8988T (cell line): ENCODE measurements at regions not wholly inside any gene's neighbourhood (a gene's known extent, or its start where the extent isn't known, plus 50 kb on each side); places are given as distances from the start of the nearest gene placed in this dataset.
"Not testable (repeated sequence)": the region's sequence is repeated elsewhere in the genome, so short reads cannot be mapped to it uniquely, and the experiment has no call there.

ENCODE experiments used
- DNase-seq: peaks from one replicate; pipeline ENCODE4 v3.0.0; 2011

DNA sequence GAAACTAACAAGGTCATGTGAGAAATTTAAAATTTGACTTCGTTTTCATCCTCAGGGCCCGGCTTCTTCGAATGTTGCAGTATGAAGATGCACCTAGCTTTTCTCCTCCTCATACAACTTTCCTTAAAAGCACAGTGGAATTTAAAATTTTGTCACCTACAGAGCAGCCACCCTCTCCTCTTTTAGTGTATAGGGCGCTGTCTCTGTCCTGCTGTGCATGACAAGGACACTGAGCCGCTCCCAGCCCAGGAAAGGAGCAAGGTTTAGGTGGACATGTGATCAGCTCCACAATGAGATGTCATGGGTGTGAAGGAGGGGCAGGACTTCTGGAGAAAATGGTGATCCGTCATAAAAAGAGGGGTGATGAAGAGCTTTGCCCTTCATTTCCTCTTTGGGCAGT lies 1185.4 kb downstream of the RPIA start:
- DNase-seq, result not testable (repeated sequence)

DNA sequence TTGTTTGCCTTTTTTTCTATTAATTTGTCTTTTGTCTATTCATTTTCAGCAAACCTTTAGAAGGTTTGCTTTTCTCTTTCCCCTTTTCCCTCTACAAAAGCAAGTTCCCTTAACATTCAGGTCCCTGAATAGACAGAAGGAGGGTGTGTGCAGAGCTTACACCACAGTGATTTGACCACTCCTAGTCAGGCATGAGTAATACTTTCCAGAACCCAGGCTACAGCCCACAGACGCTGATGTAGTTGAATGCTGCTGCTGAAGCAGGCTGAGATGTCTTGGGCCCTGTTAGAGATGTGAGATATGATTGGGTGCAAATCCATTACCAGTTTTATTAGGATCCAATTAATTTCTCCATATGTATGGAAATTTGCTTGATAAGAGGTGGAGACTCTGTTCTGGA lies 1191.4 kb downstream of the RPIA start:
- not testable (repeated sequence) for DNase-seq

DNA sequence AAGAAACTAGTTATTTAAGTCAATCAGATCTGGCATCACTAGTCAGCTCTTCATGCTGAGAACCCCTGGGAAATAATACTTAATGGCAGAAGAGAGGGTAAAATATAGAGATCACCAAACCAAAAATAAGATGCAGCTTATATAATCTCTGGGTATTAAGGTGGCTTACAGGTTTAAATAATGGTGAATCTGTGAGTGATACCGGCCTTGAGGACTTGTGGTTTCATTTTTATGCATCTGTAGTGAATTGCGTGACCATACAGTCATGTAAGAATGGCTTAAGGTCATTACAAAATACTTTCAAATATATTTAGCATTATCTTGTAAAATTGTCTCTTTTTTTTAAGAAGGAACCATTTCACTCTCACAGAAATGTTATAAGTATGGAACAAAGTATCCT lies 1192.2 kb downstream of the RPIA start:
- not testable (repeated sequence) for DNase-seq

DNA sequence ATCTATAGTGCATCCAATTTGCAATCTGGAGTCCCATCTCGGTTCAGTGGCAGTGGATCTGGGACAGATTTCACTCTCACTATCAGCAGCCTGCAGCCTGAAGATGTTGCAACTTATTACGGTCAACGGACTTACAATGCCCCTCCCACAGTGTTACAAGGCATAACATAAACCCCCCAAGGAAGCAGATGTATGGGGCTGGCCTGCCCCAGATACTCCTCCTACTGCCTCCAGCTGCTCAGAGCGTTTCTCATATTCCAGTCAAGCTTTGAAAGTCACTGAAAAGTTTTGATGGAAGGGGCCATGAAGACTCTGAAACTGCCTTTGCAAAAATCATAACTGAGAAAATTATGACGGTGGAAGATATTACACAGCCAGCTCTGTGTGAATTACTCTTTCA lies 1193.6 kb downstream of the RPIA start:
- DNase-seq, result not testable (repeated sequence)

DNA sequence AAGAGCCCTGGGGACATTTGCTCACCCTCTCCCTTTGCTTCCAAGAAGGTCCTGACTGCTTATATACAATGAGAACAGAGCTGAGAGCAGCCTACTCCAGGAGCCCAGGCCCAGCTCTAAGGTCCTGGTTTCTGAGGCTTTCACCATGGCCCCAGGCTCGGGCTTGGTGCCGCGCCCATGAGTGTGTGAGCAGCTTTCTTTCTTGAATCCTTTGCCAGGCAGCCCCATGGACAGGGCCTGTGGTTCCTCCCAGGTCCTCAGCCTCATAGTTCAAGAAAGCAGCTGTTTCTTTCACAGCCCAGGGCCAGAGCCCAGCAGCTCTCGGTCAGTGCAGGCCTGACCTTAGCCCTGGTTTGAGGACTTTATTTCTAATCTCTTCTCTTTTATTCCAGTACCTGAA lies 1197.2 kb downstream of the RPIA start:
- DNase-seq, result not testable (repeated sequence)

DNA sequence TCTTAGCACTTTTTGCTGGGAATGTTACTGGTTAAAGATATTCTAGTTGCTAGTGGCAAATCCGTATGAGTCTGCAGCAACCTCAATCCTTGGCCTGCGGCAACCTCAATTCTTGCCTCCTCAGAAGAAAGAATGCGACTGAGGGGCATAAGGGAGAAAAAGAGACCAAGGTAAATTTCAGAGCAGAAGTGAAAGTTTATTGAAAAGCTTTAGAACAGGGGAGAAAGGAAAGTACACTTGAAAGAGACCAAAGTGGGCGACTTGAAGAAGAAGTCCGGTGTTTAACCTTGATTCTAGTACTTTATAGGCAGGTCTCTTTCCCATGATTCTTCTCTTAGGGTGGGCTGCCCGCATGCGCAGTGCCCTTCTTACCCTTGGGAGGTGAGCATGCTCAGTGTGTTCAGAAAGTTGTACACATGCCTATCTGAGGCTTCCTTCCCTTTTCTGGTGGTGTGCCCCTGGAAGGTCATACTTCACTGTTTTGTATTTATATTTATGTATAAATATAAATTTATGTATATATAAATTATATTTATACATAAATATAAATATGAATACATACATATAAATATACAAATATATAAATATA lies 1198.8 kb downstream of the RPIA start:
- DNase-seq, result not testable (repeated sequence)

DNA sequence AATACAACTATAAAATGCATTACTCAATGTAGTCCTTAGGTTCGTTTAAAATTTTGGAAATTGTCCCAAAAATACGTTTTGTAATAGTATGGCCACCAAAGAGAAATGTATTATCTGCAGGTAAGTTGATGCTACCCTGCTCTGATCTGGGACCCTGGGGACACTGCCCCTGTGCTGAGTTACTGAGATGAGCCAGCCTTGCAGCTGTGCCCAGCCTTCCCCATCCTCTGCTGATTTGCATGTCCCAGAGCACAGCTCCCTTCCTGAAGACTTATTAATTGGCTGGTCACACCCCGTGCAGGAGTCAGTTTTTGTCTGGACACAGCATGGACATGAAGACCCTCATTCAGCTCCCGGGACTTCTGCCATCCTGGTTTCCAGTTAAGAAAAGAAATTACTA lies 1203.5 kb downstream of the RPIA start:
- not testable (repeated sequence) for DNase-seq

DNA sequence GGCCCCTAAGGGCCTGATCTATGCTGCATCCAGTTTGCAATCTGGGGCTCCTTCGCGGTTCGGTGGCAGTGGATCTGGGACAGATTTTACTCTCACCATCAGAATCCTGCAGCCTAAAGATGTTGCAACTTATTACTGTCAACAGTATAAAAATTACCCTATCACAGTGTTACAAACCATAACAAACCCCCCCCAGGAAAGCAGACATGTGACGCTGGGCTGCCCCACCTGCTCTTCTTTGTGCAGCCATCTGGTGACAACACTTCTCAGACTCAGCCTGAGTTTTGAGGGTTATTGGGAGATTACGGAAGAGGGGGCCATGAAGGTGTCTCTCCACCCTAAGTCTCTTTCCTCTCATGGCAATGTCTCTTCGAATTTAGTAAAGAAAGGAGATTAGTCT lies 1204.2 kb downstream of the RPIA start:
- DNase-seq, result not testable (repeated sequence)

DNA sequence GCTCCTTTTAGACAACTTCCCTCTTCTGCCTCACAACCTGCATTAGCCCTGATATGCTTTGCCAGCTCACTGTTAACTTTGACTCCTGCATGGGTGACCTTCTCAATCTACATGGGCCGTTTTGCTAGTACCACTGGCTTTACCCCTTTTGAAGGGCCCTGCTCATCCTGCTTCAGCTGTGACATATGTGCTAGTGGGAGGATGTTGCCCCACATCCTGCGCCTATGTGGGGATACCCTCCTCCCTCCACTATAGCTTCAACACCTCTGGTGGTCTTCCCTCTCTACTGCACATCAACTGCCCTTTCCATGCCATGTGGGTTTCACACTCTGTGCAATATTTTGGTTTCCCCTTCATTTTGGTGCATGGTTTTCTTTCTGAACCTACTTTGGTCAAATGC lies 1235.5 kb downstream of the RPIA start:
- not testable (repeated sequence) for DNase-seq

DNA sequence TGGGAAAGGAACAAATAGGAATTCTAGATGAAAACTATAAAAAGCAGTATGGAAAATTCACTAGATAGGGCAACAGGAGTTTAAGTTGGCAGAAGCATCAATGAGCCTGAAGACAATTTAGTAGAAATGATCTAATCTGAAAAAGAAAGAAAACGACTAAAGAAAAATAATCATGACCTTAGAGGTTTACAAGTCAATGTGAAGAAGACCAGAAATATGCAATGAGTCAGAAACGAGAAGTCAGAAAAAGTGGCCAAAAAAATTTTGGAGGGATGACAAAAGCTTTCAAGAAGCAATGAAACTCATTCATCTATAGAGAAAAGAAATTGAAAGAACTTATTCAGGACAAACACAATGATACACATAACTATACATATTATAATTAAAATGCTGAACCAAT lies 1244.0 kb downstream of the RPIA start:
- DNase-seq, result not testable (repeated sequence)

DNA sequence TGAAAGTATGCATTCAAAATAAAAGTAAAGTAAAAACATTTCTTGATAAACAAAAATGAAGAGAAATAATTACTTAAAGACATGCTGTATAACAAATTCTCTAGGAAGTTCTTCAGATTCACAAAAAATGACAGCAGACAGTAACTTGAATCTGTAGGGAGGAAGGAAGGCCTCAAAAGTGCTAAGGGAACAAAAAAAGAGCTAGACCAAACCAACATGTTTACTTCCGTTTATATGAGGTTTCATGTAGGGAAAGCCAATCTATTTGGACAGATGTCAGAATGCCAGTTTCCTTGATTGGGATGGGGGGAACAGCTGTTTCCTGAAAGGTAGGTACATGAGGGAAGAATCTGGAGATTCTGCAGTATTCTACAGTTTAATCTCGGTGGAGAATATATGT lies 1244.5 kb downstream of the RPIA start:
- not testable (repeated sequence) for DNase-seq

DNA sequence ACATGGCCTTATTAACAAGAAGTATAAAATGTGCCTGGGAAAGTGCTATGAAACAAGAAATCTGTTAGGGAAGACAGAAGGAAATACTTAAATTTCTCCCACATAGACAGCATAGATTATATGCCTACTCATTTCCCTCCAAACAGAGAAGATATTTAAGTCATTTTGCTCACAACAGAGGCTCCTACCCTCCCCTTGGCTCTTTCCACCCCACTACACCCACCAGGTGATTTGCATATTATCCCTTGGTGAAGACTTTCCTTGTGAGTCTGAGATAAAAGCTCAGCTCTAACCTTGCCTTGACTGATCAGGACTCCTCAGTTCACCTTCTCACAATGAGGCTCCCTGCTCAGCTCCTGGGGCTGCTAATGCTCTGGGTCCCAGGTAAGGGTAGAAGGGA lies 1245.1 kb downstream of the RPIA start:
- not testable (repeated sequence) for DNase-seq

DNA sequence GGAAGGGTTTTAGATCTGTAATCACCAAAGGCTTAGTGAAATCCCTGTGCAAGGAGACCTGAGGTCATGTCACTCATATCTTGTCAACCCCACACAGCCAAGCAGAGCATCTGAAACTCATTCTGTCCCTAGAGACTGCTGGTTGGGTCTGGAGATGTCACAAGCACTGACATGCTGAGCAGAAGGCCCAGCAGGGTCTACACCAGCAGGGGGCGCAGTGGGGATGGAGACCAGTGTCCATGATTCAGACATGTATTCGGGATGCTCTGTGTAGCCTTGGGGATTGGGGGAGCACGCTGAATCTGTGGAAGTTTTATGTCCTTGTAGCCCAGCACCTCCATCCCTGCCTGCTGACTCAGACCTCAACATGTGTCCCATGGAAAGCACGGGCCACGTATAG lies 1247.3 kb downstream of the RPIA start:
- not testable (repeated sequence) for DNase-seq

DNA sequence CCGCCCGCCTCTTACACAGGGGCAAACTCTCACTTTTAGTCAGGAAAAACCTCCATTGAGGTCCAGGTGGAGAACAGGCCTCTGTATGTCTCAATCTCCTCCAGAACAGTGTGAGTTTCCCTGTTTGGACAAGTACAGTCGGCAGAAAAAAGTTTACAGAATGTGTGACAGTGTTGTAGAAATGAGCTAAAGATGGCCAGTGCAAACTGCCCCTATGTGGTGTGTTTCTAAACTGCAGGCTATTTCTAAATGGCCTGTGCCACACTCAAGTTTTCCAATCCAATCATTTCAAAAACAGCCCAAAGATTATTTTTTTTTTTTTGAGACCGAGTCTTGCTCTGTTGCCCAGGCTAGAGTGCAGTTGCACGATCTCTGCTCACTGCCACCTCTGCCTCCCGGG lies 1252.8 kb downstream of the RPIA start:
- not testable (repeated sequence) for DNase-seq

DNA sequence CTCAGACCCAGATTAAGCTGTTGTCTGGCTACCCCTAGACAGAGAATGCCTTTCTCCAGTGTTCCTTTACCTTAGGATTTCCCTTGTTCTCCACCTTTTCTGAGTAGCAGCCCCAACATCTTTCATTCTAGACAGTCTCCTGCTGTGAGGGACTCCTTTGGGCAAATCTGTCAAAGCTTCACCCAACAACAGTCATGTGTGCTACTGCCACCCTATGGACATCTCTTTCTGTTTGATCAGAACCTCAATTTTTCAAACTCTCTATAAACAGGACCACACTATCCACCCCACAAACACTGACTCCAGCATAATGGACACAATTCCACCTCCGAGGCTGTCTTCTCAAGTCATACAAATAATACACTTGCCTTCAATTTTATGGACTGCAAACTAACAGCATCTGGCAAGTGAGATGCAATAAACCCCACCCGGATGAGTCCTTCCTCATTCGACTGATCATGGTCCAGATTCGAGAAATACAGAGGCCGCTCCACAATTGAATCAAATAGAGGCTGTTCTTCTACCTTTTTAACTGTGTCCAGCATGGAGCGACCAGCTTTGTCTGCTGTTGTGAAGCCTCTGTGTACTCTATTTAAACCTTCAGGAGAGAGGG lies 1253.6 kb downstream of the RPIA start:
- not testable (repeated sequence) for DNase-seq

DNA sequence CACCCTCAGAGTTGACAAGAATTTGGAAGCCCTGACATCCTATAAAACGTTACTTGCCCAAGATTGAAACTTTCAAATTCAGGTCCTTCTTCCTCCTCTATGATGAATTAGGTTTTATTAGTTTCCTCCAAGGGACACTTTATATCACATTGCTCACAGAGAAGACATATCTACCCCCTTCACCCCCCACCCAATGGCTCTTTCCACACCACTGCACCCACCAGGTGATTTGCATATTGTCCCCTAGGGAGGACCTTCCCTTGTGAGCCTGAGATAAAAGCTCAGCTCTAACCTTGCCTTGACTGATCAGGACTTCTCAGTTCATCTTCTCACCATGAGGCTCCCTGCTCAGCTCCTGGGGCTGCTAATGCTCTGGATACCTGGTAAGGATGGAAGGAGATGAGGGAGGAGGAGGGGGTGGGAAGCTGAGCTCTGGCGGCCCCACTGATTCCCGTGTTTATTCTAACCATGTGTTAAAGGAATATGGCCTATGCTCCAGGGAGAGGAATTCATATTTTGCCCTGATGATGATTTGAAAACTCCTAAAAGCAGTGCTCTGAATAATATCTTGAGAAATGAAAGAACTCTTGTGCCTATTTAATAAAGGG lies 1255.8 kb downstream of the RPIA start:
- DNase-seq, result not testable (repeated sequence)

DNA sequence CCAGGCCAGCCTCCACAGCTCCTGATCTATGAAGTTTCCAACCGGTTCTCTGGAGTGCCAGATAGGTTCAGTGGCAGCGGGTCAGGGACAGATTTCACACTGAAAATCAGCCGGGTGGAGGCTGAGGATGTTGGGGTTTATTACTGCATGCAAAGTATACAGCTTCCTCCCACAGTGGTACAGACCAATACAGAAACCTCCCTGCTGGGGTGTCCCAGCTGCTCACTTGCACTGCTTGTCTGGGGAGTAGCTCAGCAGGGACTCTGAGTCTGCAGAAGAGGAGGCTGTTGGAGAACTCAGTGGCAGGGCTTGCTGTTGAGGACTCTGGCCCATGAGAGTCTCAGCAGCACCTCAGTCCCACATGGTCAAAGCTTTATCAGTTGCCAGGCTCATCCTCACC lies 1256.6 kb downstream of the RPIA start:
- DNase-seq, result not testable (repeated sequence)

DNA sequence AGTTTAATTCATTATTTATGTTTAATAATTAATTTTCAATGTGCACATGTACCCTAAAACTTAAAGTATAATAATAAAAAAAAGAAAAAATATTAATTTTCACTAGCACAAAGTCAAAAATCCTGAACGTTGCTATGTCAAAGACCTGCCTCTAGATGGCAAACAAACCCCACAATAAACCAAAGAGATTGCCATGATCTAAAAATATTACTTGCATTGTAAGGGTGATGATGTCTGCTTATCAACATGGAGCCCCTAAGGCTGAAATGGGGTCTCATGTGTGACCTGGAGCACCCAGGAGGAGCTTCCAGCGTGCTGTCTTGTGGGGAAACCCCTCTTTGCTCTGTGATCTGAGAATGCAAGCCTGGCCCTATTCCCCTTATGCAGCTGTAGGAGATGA lies 1259.3 kb downstream of the RPIA start:
- not testable (repeated sequence) for DNase-seq

DNA sequence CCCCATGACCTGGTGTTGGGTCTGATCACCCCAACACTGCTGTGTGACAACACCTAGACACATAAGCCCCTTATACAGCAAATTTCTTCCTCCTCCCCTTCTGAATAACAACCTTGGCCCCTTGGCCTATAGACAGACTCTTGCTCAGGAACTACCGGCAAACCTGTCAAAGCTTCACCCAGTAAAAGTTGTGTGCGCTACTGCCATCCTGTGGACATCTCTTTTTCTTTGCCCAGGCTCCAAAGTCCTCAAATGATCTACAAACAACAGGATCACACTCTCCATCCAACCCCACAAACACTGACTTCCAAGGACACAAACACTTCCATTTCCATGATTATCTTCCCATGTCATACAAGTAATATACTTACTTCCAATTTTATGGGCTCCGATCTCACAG lies 1265.8 kb downstream of the RPIA start:
- not testable (repeated sequence) for DNase-seq

DNA sequence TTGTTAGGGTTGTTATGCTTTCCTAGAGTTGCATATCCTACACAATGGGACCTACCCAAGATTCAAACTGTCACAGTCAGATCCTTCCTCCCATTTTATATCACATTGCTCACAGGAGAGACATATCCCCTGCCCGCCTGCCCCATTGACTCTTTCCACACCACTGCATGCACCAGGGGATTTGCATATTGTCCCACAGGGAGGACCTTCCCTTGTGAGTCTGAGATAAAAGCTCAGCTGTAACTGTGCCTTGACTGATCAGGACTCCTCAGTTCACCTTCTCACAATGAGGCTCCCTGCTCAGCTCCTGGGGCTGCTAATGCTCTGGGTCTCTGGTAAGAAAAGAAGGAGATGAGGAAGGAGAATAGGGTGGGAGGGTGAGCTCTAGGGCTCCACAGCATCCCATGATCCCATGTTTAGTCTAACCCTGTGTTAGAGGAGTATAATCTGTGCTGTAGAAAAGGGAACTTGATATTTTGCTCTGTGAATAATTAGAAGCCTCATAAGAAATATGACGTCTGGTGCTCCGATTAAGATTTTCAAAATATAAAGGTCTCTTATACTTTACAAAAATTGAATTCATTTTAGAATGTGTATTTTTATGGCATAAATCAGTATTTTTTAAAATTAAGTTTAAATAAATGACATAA lies 1268.4 kb downstream of the RPIA start:
- DNase-seq, result not testable (repeated sequence)

DNA sequence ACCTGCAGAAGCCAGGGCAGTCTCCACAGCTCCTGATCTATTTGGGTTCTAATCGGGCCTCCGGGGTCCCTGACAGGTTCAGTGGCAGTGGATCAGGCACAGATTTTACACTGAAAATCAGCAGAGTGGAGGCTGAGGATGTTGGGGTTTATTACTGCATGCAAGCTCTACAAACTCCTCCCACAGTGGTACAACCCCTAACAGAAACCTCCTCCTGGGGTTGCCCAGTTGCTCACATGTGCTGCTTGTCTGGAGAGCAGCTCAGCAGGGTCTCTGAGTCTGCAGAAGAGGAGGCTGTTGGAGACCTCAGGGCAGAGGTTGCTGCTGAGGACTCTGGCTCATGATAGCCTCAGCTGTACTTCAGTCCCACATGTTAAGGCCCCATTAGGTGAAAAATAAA lies 1269.1 kb downstream of the RPIA start:
- not testable (repeated sequence) for DNase-seq

DNA sequence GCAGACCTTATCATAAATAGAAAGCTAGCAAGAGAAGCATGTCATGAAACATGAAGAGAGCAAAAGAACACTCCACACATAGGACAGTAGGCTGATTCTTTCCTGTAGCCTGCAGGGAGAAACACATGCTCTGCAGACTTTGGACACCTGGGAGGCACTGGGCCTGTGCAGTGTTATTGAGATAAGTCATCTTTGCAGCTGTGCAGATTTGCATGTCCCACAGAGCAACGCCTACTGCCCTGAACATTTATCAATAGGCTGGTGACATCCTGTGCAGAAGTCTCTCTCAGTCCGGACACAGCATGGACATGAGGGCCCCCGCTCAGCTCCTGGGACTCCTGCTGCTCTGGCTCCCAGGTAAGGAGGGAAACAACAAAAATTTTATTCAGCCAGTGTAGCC lies 1277.1 kb downstream of the RPIA start:
- not testable (repeated sequence) for DNase-seq

DNA sequence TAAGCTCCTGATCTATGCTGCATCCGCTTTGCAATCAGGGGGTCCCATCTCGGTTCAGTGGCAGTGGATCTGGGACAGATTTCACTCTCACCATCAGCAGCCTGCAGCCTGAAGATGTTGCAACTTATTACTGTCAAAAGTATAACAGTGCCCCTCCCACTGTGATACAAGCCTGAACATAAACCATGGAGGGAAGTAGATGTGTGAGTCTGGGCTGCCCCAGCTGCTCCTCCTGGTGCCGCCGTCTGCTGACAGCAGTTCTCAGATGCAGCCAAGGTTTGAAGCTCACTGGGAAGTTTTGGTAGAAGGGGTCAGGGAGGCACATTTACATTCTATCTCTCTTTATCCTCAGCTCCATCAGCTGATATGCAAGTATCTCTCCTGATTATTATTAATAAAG lies 1277.7 kb downstream of the RPIA start:
- DNase-seq, result not testable (repeated sequence)

DNA sequence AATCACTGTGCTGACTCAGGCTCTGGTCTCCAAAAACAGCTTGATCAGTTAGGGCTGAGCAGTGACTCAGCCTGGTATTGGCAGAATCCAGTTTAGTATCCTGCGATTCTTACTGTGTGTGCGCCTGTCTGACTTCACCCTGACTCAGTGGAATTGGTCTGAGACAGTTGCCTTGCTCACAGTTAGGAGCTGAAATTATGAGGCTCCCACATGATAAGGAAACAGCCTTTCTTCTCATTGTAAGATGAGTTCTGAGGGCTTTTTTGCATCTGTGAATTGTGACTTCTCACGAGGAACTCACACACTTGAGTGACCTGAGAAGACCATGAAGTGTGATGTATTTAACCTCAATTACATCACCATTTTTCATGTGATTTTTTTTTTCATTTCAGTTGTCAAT lies 1282.4 kb downstream of the RPIA start:
- DNase-seq, result not testable (repeated sequence)
